ENCODE measurements at regions not wholly inside any gene's neighbourhood (a gene's known extent, or its start where the extent isn't known, plus 50 kb on each side); places are given as distances from the start of the nearest gene placed in this dataset.

DNA sequence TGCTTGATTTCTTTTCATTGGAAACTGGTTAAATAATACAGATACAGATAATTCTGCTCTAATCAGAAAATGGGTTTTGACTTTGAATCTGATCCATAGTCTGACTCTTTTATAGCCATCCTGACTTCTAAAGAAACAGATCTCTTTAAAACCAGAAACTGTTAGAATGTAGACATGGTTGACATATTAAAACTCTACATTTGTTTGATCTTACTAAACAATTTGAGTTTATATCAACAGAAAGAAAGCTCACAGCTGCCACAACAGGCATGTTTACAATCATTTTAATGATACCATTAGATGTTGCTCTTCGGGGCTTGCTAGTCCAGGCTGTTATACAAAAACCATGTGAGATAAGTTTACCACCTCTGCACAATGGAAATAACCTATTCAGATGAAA is 193.0 kb upstream of the SEMA3A start:
- DNase-seq = peak; percentile 30

- DNase-seq = no peak
Measured at GRCh38 chr7:84384417-84384816, 189.8 kb upstream of the SEMA3A start.

DNA sequence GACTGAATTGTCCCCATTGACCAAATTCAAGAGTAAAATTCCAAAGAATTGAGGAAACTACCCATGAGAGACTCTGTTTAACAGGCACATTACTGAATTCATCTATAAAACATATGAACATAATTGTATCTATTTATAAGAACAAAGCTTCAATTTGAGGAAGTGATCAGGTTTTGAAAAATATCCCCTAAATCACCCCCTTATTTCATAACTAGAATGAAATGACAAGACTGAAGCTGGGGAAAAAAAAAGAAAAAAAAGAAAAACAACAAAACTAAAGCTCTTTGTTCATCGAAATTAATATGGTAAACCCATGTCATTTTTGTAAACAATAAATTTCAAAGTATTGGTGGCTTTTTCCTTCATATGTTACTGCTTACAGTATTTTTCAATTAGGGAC is 184.9 kb upstream of the SEMA3A start:
- DNase-seq = no peak

GRCh38 chr7:84372712-84373111 is 178.1 kb upstream of the SEMA3A start:
- DNase-seq = no peak

DNA sequence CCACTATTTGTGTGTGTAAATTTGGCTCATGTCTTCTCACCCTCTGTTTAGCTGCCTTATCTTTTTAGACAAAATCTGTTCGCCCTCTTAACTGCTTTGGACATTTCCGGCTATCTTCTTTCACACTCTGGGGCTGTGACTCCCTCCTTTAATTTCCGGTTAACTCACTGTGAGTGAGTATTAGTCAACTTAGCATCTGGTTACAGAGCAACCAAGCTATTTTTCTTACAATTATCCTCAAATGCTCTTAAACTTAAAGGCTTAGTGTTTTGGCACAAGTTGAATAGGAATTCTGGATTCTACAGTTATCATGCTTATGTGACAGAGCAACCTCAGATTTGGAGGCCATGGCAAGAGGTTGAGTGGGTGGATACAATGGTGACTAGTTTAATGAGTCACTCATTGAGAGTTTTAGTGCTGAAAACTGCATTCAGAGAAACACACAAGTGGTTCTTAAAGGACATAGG is 177.6 kb upstream of the SEMA3A start:
- DNase-seq = peak; percentile 8

DNA sequence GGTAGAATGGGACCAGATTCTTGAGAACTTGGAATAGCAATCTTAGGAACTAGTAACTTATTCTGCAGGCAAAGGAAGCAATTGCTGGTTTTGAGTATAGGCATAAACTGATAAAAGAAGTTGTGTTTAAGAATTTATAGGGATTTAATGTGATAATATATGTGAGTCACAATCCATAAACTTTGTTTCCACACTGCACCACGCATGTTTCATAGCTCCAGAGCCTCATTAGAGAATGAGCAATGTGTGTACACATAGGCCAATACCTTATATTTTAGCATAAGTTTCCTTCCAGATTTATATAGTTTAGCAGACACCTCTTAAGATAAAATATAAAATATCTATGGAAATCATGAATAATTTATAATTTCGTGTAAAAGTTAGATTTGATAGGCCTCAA is 175.5 kb upstream of the SEMA3A start:
- DNase-seq = no peak

- no peak for DNase-seq
Measured at GRCh38 chr7:84368122-84368521, 173.5 kb upstream of the SEMA3A start.

- DNase-seq = no peak
Measured at GRCh38 chr7:84364708-84365107, 170.1 kb upstream of the SEMA3A start.

DNA sequence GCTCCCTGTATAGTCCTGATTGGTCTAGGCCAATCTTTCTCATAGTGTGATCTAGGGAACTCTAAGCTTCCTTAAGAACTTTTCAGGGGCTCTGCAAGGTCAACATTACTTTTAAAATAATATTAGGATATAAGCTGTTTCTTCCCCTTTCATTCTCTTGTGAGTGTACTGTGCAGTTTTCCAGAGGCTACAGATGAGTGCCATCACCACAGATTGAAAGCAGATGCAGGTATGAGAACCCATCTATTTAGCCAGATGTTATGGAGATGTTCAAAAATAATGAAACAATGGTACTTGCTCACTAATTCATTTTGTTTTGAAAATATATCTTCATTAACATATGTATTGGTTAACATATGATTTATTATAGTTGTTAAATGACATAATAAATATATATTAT is 169.2 kb upstream of the SEMA3A start:
- no peak for DNase-seq

DNA sequence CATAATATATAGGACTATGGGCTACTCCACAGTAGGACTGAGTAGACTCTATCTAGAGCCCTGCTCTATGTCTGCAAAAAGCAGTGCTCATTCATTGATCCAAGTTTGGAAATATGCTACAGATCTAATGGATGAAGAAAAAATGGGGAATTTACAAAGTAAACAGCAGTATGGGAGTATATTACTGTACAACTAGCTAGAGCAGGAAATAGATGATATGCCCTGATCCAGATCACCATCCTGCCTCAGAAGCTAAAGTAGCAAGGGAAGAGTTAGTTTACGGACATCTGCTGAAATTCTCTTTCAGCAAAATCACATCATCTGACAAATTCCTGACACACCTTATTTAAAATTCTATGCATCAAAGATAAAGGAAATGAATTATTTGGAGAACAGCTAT is 168.2 kb upstream of the SEMA3A start:
- no peak for DNase-seq

- no peak for DNase-seq
Measured at GRCh38 chr7:84362360-84362759, 167.8 kb upstream of the SEMA3A start.

GRCh38 chr7:84354866-84355265 is 160.3 kb upstream of the SEMA3A start:
- DNase-seq = no peak

GRCh38 chr7:84354030-84354429 is 159.4 kb upstream of the SEMA3A start:
- no peak for DNase-seq

GRCh38 chr7:84339306-84339705 is 144.7 kb upstream of the SEMA3A start:
- DNase-seq = no peak

GRCh38 chr7:84337429-84337828 is 142.8 kb upstream of the SEMA3A start:
- DNase-seq = no peak

DNA sequence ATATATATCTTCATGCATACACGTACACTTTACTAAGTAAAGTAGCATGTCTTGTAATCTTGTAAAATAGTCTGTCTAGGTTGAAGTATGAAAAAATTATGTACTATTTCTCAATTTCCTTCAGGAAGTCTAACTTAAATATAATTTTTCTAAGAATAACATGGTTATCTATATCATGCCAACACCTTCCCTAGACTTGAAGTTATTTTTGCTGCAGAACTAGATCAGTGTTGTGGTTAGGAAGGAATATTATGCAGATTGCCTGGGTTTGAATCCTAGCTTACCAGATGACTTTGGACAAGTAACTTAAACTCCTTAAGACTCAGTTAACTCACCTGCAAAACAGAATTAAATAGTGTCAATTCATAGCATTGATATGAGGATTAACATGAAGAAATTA is 142.2 kb upstream of the SEMA3A start:
- no peak for DNase-seq

DNA sequence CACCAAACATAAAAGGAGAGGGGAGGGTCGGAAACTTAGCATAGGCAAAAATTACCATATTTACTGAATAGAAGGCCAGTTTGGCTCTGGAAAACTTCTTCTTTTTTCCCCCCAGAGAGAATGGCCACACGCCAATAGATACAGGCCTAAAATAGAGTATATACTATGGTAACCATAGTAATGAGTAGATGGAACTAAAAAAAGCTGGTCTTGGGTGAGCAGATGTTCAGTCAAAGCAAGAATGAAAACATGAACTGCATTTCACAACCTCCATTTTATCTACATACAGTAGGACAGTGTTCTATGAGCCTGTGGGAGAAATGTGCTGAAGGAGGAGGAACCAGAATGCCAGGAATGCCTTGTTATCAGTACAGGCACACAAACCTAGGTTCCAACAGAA is 141.7 kb upstream of the SEMA3A start:
- DNase-seq = no peak

DNA sequence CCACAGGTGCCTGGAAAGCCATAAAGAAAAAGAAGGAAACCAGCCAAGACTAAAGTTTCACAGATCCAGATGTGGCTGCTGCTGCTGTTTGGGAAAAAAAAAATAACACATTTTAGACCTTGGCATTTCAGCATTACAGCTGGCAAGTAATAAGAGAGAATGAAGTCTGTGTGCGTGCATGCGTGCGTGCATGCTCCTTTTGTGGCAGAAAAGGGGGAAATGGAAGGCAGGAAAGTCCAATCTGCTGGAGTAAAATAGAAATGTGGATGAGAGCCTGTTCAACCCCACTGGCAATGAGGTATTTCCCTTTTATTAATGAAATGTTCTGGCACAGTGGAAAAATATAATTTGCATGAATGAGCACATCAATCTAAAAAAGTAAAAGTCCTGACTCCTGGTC is 137.0 kb upstream of the SEMA3A start:
- DNase-seq = peak; percentile 12

DNA sequence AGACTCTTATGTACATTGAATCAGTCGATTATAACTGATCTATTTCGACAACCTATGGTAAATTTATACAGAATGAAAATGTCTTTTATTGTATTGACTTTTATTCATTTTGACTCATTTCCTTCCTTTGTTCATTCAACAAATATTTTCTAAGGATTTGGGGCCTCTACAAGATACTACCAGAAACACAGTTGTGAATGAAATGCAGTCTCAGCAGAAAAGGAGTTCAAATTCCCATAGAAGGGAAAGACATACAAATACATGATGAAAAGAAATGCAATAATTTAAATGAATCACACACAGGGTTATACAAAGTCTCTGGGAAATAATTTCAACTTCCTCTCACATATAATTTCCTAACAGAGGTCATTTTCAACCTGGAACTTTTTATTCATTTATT is 134.0 kb upstream of the SEMA3A start:
- DNase-seq = no peak

DNA sequence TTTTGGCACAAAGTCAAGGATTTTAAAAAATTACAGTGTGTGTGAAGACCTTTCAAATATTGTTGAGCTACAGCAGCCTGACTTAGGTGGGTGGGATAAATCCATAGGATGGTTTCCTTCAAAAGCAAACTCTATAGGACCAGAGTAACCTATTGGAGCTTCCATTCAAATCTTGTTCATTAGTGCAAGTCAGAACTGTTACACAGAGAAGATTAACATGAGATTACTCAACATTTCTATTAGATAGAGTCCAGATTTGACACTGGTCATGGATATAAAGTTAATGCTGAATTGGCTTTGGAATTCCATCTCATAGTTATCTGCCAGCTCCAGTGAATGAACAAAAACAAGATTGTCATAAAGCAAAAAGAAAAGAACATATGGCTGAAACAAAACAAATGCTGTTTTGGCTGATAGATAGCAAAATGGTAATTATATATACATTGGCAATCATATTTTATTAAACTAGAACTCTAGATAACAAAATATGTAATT is 129.6 kb upstream of the SEMA3A start:
- DNase-seq = no peak

DNA sequence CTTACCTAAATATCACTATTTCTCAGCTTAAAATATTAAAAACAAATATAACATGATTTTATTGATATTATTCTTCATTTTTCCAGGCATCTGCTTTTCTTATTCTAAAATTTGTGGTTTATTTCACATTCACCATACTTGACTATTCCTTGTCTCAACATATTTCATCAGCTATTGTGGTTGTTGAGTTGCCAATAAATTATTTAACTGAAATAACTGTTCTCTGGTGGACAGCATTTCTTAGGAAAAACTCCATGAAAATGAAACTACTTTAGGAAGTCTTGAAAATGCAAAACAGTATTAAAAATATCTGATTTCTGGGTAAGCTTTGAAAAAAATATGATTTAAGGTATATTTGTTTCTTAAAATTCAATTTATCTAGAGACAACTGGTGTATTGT is 122.9 kb upstream of the SEMA3A start:
- DNase-seq = no peak

DNA sequence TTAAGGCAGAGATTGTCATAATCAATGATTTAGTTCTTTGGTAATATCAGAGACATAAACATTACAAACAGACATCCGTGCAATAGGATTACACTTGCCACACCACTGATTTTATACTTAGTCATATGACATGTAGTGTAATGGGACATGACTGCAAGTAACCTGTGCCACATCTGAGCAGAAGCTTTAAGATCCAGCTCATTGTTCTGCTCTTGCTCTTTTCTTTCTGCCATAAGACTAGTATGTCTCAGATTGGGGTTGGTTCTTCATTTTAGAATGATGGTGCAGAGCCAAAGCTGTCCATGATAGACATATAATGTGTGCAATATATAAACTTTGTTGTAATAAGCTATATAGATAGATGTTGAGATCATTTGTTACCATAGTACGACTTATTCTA is 119.7 kb upstream of the SEMA3A start:
- no peak for DNase-seq

DNA sequence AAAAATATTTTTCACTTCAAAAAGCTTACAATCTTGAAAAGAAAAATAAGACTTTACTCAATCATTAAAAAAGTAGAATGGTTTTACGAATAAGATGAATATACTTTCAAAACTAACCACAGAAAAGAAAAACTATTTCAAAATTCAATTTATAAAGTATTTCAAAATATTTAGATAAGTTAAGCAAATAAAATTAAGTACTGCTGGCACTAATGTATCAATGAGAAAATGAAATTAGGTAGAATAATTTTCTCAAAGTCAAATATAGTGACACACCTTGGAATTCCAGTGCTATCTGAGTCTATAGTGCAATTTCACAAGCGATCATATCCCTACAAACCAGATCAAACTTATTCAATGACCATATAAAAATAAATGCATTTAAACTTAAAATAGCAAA is 109.8 kb upstream of the SEMA3A start:
- no peak for DNase-seq

- no peak for DNase-seq
Measured at GRCh38 chr7:84302949-84303348, 108.4 kb upstream of the SEMA3A start.

GRCh38 chr7:84297616-84298015 is 103.0 kb upstream of the SEMA3A start:
- DNase-seq = no peak

All from renal pelvis (tissue), 1 donor.